ENCODE measurements at regions not wholly inside any gene's neighbourhood (a gene's known extent, or its start where the extent isn't known, plus 50 kb on each side); places are given as distances from the start of the nearest gene placed in this dataset.
"Not testable (repeated sequence)": the region's sequence is repeated elsewhere in the genome, so short reads cannot be mapped to it uniquely, and the experiment has no call there.

DNA sequence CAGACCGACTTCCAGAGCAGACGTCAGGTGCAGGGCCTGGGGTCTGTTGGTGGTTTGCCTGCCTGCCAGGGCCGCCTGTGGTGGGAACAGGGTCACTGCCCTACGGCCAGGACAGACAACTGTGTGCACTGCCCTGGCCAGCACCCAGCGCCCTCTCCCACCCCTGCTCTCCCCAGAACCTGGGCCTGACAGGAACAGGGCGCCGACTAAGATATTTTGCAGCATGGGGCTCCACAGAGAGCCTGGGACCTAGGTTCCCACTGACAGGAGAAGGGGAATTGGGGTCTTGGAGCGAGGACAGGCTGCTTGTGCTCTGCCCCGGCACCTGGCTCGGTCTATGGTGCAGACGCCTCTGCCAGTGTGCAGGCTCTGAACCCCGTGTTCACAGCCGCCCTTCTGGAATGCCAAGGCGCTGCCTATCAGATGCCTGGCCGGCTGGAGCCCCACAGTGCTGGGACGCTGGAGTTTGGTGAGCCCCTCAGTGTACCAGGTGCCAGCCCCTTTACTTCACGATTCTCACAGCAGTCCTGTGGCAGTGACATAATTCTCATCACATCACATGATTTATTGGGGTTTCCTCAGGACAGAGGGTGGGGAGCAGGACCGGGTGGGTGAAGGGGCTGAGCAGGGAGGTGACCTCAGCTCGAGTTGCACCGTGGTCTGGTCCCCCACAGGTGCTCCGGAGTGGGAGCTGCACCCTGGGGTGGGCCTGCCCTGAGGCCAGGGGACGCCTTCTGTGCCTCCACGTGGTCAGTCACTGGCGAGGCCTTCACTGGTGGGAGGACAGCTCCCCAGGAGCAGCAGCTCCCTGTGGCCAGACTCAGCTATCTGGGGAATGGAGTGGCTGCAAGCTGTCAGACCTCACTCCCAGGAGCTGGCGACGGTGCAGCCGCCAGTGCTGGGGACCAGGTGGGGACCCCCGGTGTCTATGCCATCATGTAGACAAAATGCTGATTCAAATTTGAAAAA lies 113.8 kb upstream of the LRPAP1 start:
- DNase-seq, result no peak

DNA sequence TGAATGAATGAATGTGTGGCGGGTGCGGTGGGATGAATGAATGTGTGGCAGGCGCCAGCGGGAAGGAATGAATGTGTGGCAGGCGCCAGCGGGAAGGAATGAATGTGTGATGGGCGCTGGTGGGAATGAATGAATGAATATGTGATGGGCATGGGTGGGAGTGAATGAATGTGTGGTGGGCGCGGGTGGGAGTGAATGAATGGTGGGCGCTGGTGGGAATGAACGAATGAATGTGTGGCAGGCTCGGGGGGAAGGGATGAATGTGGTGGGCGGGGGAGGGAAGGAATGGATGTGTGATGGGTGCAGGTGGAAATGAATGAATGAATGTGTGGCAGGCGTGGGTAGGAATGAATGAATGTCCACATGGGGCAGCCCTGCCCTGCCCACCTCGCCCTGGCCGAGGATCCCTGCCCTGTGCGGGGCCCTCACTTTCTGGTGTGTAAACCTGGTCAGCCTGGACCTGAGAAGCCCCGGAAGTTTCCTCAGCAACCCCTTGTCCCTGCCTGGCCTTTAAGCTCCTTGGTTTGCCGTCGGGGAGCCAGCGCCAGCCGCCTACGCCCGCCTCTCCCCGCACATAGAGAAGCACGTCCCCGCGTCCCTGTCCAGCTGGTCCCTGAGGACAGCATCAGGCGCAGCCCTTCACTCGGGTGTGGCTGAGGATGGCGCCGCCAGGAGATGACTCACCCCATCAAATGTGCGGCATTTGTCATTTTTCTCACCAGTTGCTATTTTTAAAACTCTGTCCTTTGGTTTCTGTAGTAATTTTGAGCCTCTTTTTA lies 112.8 kb upstream of the LRPAP1 start:
- no peak for DNase-seq

DNA sequence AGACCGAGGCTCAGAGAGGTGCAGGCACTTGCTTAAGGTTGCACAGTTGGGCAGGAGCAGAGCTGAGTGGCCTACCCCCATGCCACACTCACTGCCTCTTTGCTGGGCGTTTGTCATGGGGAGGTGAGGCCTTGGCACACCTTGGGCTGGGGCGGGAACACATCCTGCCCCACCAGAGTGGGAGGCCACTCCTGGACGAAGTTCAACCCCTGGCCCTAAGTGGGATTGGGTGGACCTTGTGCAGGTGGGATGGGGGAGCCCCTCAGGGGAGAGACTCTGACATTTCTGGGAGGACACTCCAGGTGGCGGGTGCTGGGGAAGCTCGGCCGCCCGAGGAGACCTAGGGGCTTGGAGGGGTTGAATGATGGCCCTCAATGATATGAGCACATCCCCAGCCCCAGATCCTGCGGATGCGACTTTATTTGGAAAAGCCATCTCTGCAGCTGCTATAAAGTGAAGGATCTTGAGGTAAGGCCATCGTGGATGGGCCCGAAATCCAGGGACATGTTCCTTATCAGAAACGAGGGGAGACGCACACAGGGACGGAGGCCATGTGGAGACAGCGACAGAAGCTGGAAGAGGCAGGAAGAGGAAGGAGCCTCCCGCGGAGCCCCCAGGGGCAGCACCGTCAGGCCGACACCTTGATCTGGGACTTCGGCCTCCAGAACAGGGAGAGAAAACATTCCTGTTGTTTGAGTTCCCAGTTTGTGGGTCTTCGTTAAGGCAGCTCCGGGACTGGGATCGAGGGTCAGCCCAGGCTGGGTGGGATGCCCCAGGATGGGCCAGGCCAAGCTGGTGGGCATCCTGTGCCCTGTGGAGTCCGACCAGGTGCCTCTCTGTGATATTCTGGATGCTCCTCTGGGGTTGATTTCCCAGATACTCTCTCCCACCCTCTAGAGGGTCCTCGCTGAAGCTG lies 111.6 kb upstream of the LRPAP1 start:
- no peak for DNase-seq

DNA sequence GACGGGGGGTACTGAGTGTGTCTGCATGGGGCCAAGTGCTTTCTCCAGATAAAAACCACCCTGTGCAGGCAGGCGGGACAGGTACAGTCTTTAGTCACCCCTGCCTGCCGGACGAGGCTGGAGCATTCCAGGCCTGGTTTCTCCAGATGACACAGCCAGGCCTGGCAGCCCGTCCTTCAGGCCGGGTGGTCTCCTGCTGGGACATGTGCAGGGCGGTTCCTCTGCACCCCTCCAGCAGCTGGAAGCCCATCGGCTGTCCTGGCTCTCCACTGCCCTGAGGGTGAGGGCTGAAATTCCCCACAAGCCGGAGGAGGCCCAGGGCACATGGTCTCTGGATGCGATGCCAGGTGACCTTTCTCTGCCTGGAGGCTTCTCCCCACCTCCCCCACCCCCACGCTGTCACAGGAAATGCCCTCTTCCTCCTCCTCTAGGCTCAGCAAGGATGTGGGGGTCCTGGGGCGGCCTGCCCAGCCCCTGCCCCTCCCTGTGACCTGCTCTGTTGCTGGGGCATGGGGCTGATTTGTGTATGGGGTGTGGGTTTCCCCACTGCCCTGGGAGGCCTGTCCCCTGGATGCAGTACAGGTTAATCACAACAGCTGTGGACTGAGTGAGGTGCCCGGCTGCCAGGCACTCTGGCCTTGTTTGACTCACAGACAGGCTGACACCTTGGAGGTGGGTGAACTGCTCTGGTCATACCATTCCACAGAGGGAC lies 110.7 kb upstream of the LRPAP1 start:
- DNase-seq, result no peak

- no peak for DNase-seq
These were observed 109.9 kb upstream of the LRPAP1 start for GRCh38 chr4:3642056-3642630.

DNA sequence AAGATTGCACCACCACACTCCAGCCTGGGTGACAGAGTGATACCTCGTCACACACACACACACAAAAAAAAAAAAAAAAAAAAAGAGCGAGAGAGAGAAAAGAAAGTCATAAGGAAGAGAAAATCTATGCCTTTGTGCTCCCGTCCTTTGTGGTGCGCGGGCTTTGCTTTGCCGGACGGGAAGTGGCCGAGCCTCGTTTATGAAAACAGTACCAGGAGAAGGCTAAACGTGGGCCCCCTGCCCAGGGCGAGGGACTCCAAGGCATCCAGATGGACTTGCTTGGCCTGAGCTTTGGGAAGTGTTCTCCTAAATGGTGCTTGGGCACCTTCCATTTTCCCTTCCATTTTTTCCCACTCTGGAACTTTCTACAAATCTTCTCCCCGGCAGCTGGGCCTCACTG lies 109.3 kb upstream of the LRPAP1 start:
- no peak for DNase-seq

GRCh38 chr4:3640587-3640962 lies 108.4 kb upstream of the LRPAP1 start:
- DNase-seq, result no peak

DNA sequence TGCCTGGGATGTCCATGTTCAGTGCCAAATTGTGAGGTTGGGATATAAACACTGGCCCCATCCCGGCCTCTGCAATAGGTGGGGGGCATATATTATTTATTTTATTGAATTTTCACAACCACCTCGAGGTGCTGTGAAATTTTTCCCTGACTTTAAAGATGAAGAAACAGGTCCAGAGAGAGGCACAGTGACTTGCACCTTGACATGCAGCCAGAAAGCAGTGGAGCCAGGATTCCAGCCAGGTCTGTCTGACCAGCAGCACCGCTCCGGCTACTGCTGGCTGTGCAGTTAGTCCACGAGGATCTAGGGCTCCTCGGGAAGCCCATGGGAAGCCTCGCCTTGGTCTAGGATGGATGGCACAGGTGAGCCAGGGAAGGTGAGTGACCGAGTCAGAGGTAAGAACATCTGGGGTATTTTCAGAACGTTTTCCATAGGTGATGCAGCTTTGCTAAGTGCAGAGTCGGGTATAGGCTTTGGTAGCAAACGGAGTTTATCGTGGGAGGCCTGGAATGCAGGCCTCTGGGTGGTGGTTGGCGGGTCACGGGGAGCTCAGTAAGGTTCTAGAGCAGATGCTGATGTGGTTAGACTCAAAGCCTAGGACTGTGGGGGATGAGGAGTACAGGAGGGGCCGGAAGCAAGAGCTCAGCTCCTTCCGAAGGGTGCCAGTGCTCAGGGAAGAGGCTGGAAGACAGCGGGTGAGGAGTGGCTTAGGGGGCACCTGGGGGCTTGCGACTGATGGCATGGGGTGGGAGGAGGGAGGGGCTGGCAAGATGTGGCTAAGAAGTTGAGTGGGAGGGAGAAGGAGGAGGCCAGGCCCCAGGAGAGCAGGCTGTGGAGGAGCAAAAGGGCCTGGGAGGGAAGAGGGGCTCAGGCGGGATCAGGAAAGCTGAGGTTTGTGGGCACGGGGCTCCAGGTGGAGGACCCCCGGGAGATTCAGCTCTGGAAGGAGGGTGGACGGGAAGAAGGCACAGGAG lies 107.7 kb upstream of the LRPAP1 start:
- no peak for DNase-seq

DNA sequence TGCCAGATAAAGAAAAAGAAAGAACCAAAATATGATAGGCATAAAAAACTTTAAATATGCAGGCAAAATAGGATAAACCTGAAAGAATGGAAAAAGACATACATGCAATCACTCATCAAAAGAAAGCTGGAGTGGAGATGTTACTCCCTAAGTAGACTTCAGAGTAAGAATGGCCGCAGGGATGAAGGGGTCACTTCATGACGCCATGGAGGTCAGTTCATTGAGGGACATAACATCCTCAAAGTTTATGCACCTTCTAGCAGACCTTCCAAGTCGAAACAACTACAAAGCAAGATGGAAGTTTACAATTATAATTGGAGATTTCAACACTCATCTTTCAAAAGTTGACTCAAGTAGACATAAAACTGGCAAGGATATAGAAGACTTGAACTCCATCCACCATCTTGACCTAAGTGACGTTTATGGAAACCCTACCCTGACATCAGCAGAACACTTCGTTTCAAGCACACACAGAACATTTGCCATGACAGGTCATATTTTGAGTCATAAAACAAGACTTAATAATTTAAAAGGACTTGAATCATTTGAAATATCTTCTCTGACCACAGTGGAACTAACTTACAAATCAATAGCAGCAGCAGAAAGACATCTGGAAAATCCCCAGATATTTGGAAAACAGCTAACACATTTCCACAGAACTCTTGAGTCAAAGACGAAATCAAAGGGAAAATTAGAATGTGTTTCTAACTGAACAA lies 106.0 kb upstream of the LRPAP1 start:
- DNase-seq, result no peak

GRCh38 chr4:3637326-3638016 lies 105.2 kb upstream of the LRPAP1 start:
- no peak for DNase-seq

GRCh38 chr4:3636646-3637320 lies 104.6 kb upstream of the LRPAP1 start:
- DNase-seq, result no peak

GRCh38 chr4:3636020-3636419 lies 103.8 kb upstream of the LRPAP1 start:
- not testable (repeated sequence) for DNase-seq

DNA sequence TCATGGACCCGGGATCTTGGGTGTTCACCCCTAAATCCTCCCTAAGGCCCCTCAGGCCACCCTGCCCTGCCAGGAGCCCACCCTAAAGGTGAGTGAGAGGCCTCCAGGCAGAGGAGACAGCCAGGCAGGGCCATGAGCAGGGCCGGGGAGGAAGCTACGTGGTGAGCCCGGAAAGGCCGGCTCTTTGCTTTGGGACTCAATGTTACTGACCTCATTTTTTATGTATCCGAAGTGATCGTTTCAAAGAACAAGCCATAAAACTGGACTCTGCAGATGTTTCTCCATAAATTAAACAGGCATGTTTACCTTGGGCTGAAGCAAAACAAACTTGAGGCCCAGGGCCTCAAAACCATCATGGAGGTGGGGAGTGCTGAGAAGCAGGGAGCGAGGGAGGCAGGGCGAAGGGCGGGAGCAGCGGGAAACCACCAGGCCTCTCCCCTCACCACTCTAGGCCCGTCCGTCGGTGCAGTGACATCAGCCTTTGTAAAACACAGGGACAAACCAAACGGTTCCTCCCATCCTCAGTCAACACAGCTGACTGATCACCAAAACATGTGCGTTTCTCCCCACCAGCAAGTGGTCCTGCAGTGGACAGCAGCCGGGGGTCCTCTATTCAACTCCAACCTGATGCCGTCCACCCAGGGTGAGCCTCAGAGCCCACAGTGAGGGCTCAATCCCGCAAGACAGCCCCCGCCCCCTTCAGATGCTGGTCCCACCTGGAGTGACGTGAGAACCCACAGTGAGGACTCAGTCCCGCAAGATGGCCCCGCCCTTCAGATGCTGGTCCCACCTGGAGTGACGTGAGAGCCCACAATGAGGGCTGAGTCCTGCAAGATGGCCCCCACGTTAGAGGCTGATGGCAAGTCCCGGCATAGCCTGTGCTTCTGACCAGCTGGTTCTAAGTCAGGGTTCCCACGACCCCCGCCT lies 102.9 kb upstream of the LRPAP1 start:
- no peak for DNase-seq

- DNase-seq, result no peak
These were observed 102.1 kb upstream of the LRPAP1 start for GRCh38 chr4:3634281-3634857.

DNA sequence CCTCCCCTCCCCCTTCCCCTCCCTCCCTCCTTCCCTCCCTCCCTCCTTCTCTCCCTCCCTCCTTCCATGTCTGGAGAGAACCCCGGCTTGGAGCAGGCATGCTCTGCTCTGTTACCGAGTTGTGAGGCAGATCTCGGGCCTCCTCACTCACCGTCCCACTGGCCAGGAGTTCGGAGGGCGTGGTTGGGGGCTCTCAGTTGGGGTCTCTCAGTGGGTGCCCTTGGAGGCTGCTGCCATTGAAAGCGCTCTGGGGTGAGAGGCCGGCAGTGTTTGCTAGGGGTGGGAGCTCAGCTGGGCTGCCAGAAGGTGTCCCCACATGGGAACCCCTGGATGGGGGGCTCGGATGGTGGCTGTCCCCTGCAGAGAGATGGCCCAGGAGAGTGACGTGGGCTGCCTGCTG lies 101.1 kb upstream of the LRPAP1 start:
- DNase-seq, result not testable (repeated sequence)

DNA sequence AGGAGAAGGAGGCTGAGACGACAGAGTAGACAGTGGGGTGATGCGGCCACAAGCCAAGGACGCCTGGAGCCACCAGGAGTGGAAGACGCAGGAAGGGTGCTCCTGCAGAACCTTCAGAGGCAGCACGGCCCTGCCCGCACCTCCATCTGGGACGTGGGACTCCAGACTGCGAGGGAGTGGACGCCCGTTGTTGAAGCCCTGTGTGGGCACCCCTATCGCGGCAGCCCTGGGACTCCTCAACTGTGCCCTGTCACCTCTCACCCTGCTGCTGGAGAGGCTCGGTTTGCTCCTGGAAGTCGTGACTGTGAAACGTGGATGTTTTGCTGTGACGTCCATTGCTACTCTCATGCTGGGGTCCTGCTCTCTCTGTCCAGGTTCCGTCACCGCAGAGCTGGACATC lies 100.6 kb upstream of the LRPAP1 start:
- not testable (repeated sequence) for DNase-seq
